ENCODE measurements at regions not wholly inside any gene's neighbourhood (a gene's known extent, or its start where the extent isn't known, plus 50 kb on each side); places are given as distances from the start of the nearest gene placed in this dataset.

GRCh38 chr6:113172531-113172966 lies 684.6 kb upstream of the MARCKS start:
- H3K27ac ChIP-seq (replicated peaks in 1 of 4) = no peak overlapping the region
- no peaks in the 10 kb centered on the region for H3K27me3 ChIP-seq
- peaks cover 0 to 6% (median 0%) of the 10 kb centered on the region in 4 donors for H3K9me3 ChIP-seq
- no peak overlapping the region for H3K4me3 ChIP-seq
- no peak for DNase-seq (ENCODE audit: extremely low spot score)
- TF ChIP-seq POLR2AphosphoS5 (IDR thresholded peaks at IDR 0.05) = no peak
- no peak for TF ChIP-seq EP300 (IDR thresholded peaks at IDR 0.05)
- TF ChIP-seq POLR2A (IDR thresholded peaks at IDR 0.05; ENCODE audit: low read depth) = no peak
- TF ChIP-seq CTCF (IDR thresholded peaks at IDR 0.05) = no peak
- peaks cover 0 to 8% (median 6%) of the 10 kb centered on the region in 4 donors for H3K4me1 ChIP-seq
- intact Hi-C loops (cut with DNase I) = no loop called here
- H3K36me3 ChIP-seq = no peaks in the 10 kb centered on the region
- 63% methylated on average over 2 of the region's 2 CpGs for WGBS

GRCh38 chr6:113178349-113178748 lies 678.8 kb upstream of the MARCKS start:
- no peaks in the 10 kb centered on the region for H3K27me3 ChIP-seq
- peaks cover 0 to 6% (median 2%) of the 10 kb centered on the region in 4 donors for H3K4me1 ChIP-seq
- no peak overlapping the region for H3K27ac ChIP-seq (replicated peaks in 1 of 4)
- no peak overlapping the region for H3K4me3 ChIP-seq
- H3K9me3 ChIP-seq = no peaks in the 10 kb centered on the region
- intact Hi-C loops (cut with DNase I) = no loop called here
- no peaks in the 10 kb centered on the region for H3K36me3 ChIP-seq
- no peak for DNase-seq (ENCODE audit: extremely low spot score)
- no peak for TF ChIP-seq EP300 (IDR thresholded peaks at IDR 0.05)
- no peak for TF ChIP-seq POLR2A (IDR thresholded peaks at IDR 0.05; ENCODE audit: low read depth)
- TF ChIP-seq POLR2AphosphoS5 (IDR thresholded peaks at IDR 0.05) = no peak
- TF ChIP-seq CTCF (IDR thresholded peaks at IDR 0.05) = no peak

- H3K27me3 ChIP-seq = no peaks in the 10 kb centered on the region
- TF ChIP-seq CTCF (IDR thresholded peaks at IDR 0.05) = no peak
- TF ChIP-seq EP300 (IDR thresholded peaks at IDR 0.05) = no peak
- H3K4me3 ChIP-seq = no peak overlapping the region
- DNase-seq (ENCODE audit: extremely low spot score) = no peak
- 95% methylated on average over 3 of the region's 3 CpGs for WGBS
- intact Hi-C loops (cut with DNase I) = no loop called here
- H3K36me3 ChIP-seq = no peaks in the 10 kb centered on the region
- no peak overlapping the region for H3K27ac ChIP-seq (replicated peaks in 1 of 4)
- H3K9me3 ChIP-seq = no peaks in the 10 kb centered on the region
- peaks cover 6 to 24% (median 11%) of the 10 kb centered on the region in 4 donors for H3K4me1 ChIP-seq
Observed at GRCh38 chr6:113181164-113181563, 676.0 kb upstream of the MARCKS start.

GRCh38 chr6:113182370-113183141 lies 674.6 kb upstream of the MARCKS start:
- intact Hi-C loops (cut with DNase I) = no loop called here
- Histone ChIP-seq H3K4me3 (no peak overlapping the region), H3K27ac (replicated peaks in 1 of 4) (no peak overlapping the region), H3K9me3 (no peaks in the 10 kb centered on the region), H3K36me3 (no peaks in the 10 kb centered on the region), H3K4me1 (peaks cover 6 to 29% (median 11%) of the 10 kb centered on the region in 4 donors), H3K27me3 (no peaks in the 10 kb centered on the region)
- TF ChIP-seq EP300 (IDR thresholded peaks at IDR 0.05) = no peak
- no peak for DNase-seq (ENCODE audit: extremely low spot score)
- WGBS = 71% methylated on average over 3 of the region's 3 CpGs

- Histone ChIP-seq H3K27me3 (no peaks in the 10 kb centered on the region), H3K4me1 (peaks cover 6 to 33% (median 13%) of the 10 kb centered on the region in 4 donors), H3K4me3 (no peak overlapping the region), H3K27ac (replicated peaks in 1 of 4) (peak overlapping the region in 1 of 4 donors; percentile 13), H3K9me3 (no peaks in the 10 kb centered on the region), H3K36me3 (no peaks in the 10 kb centered on the region)
- no peak for TF ChIP-seq POLR2AphosphoS5 (IDR thresholded peaks at IDR 0.05)
- TF ChIP-seq CTCF (IDR thresholded peaks at IDR 0.05) = no peak
- TF ChIP-seq EP300 (IDR thresholded peaks at IDR 0.05) = no peak
- TF ChIP-seq POLR2A (IDR thresholded peaks at IDR 0.05; ENCODE audit: low read depth) = no peak
- intact Hi-C loops (cut with DNase I) = no loop called here
- DNase-seq (ENCODE audit: extremely low spot score) = no peak
- 80% methylated on average over 3 of the region's 3 CpGs for WGBS
Observed at GRCh38 chr6:113184291-113184690, 672.9 kb upstream of the MARCKS start.
